ENCODE measurements at regions not wholly inside any gene's neighbourhood (a gene's known extent, or its start where the extent isn't known, plus 50 kb on each side); places are given as distances from the start of the nearest gene placed in this dataset.
"Not testable (repeated sequence)": the region's sequence is repeated elsewhere in the genome, so short reads cannot be mapped to it uniquely, and the experiment has no call there.

DNA sequence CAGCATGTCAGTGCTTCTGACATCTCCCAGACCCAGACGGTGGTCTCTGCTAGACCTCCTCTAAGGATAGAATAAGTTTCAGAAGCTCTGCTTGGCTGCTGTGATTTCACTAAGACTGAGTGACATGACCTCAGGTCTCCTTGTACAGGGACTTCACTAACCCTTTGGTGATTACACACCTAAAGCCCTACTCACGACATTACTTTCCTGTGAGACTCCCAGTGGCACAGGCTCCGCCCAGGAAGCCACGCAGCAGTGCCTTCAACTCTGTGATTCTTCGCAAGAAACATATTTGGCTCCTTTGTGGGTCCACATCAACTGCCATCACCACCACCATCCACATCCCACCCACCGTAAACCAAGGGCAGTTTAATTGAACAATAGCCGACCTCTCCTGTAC is 220.7 kb downstream of the ANKRD36 start:
- H3K36me3 ChIP-seq (ENCODE audit: insufficient read depth, low read length); H3K9ac ChIP-seq (ENCODE audit: low read depth, low read length); H4K20me1 ChIP-seq (ENCODE audit: insufficient read depth, low read length); H3K4me2 ChIP-seq (ENCODE audit: insufficient read depth, low read length); H3K27ac ChIP-seq (ENCODE audit: low read length); H3K4me3 ChIP-seq (ENCODE audit: low read depth in 1 of 2, low read length in 2 of 2); H2AFZ ChIP-seq (ENCODE audit: low read depth, low read length); ATAC-seq (ENCODE audit: insufficient read depth, low read depth); H3K27me3 ChIP-seq (ENCODE audit: insufficient read depth, low read length, poor library complexity); DNase-seq; H3K79me2 ChIP-seq (ENCODE audit: insufficient read depth, low read length); H3K9me3 ChIP-seq (ENCODE audit: insufficient read depth, low read length, severe bottlenecking); H3K4me1 ChIP-seq (ENCODE audit: insufficient read depth, low read length): not testable (repeated sequence)

GRCh38 chr2:97332184-97332583 is 219.2 kb downstream of the ANKRD36 start:
- H3K4me3 ChIP-seq (ENCODE audit: low read depth in 1 of 2, low read length in 2 of 2); H3K79me2 ChIP-seq (ENCODE audit: insufficient read depth, low read length); H3K27me3 ChIP-seq (ENCODE audit: insufficient read depth, low read length, poor library complexity): not testable (repeated sequence)

GRCh38 chr2:97321936-97322713 is 209.2 kb downstream of the ANKRD36 start:
- H3K4me2 ChIP-seq (ENCODE audit: insufficient read depth, low read length); H2AFZ ChIP-seq (ENCODE audit: low read depth, low read length); H3K4me1 ChIP-seq (ENCODE audit: insufficient read depth, low read length); ATAC-seq (ENCODE audit: insufficient read depth, low read depth); H3K9ac ChIP-seq (ENCODE audit: low read depth, low read length); H3K9me3 ChIP-seq (ENCODE audit: insufficient read depth, low read length, severe bottlenecking); H3K79me2 ChIP-seq (ENCODE audit: insufficient read depth, low read length); H3K27me3 ChIP-seq (ENCODE audit: insufficient read depth, low read length, poor library complexity); H4K20me1 ChIP-seq (ENCODE audit: insufficient read depth, low read length); H3K27ac ChIP-seq (ENCODE audit: low read length); H3K36me3 ChIP-seq (ENCODE audit: insufficient read depth, low read length); DNase-seq; H3K4me3 ChIP-seq (ENCODE audit: low read depth in 1 of 2, low read length in 2 of 2): not testable (repeated sequence)

More at GRCh38 chr2:97332184-97332583, 219.2 kb downstream of the ANKRD36 start:
- not testable (repeated sequence) for ATAC-seq (ENCODE audit: insufficient read depth, low read depth); H3K4me1 ChIP-seq (ENCODE audit: insufficient read depth, low read length); H4K20me1 ChIP-seq (ENCODE audit: insufficient read depth, low read length); H2AFZ ChIP-seq (ENCODE audit: low read depth, low read length); H3K36me3 ChIP-seq (ENCODE audit: insufficient read depth, low read length); DNase-seq; H3K27ac ChIP-seq (ENCODE audit: low read length); H3K4me2 ChIP-seq (ENCODE audit: insufficient read depth, low read length); H3K9ac ChIP-seq (ENCODE audit: low read depth, low read length); H3K9me3 ChIP-seq (ENCODE audit: insufficient read depth, low read length, severe bottlenecking)

GRCh38 chr2:97315358-97315757 is 202.4 kb downstream of the ANKRD36 start:
- not testable (repeated sequence) for H3K4me1 ChIP-seq (ENCODE audit: insufficient read depth, low read length); H3K36me3 ChIP-seq (ENCODE audit: insufficient read depth, low read length); H3K4me3 ChIP-seq (ENCODE audit: low read depth in 1 of 2, low read length in 2 of 2); H4K20me1 ChIP-seq (ENCODE audit: insufficient read depth, low read length); H3K27ac ChIP-seq (ENCODE audit: low read length); H3K4me2 ChIP-seq (ENCODE audit: insufficient read depth, low read length); H3K79me2 ChIP-seq (ENCODE audit: insufficient read depth, low read length); ATAC-seq (ENCODE audit: insufficient read depth, low read depth); H2AFZ ChIP-seq (ENCODE audit: low read depth, low read length); H3K9ac ChIP-seq (ENCODE audit: low read depth, low read length); H3K27me3 ChIP-seq (ENCODE audit: insufficient read depth, low read length, poor library complexity); H3K9me3 ChIP-seq (ENCODE audit: insufficient read depth, low read length, severe bottlenecking); DNase-seq

DNA sequence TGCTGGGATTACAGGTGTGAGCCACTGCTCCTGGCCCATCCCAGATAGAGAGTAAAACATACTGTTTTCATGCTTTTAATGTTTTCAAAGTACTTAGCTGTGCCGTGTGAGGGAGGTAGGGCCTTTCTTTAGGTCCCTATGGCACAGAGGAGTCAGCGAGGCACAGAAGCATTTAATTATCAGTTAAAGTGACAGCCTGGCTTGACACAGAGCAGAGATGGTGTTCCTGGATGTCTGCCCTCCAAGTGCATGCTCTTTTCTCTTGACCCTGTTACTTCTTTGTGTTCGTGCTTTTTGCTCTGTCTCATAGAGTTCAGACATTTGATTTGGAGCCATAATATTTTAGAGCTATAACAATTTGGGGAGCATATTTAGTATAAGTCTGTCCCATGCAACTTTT is 199.5 kb downstream of the ANKRD36 start:
- not testable (repeated sequence) for H2AFZ ChIP-seq (ENCODE audit: low read depth, low read length); H3K36me3 ChIP-seq (ENCODE audit: insufficient read depth, low read length); H3K79me2 ChIP-seq (ENCODE audit: insufficient read depth, low read length); DNase-seq; H3K4me1 ChIP-seq (ENCODE audit: insufficient read depth, low read length); H4K20me1 ChIP-seq (ENCODE audit: insufficient read depth, low read length); H3K27ac ChIP-seq (ENCODE audit: low read length); H3K4me2 ChIP-seq (ENCODE audit: insufficient read depth, low read length); H3K9me3 ChIP-seq (ENCODE audit: insufficient read depth, low read length, severe bottlenecking); H3K4me3 ChIP-seq (ENCODE audit: low read depth in 1 of 2, low read length in 2 of 2); H3K9ac ChIP-seq (ENCODE audit: low read depth, low read length); H3K27me3 ChIP-seq (ENCODE audit: insufficient read depth, low read length, poor library complexity); ATAC-seq (ENCODE audit: insufficient read depth, low read depth)

GRCh38 chr2:97305426-97305825 is 192.5 kb downstream of the ANKRD36 start:
- H3K36me3 ChIP-seq (ENCODE audit: insufficient read depth, low read length); H3K4me2 ChIP-seq (ENCODE audit: insufficient read depth, low read length); H3K9me3 ChIP-seq (ENCODE audit: insufficient read depth, low read length, severe bottlenecking); H3K27ac ChIP-seq (ENCODE audit: low read length); ATAC-seq (ENCODE audit: insufficient read depth, low read depth); H2AFZ ChIP-seq (ENCODE audit: low read depth, low read length); H3K9ac ChIP-seq (ENCODE audit: low read depth, low read length); H3K27me3 ChIP-seq (ENCODE audit: insufficient read depth, low read length, poor library complexity); DNase-seq; H3K79me2 ChIP-seq (ENCODE audit: insufficient read depth, low read length); H3K4me3 ChIP-seq (ENCODE audit: low read depth in 1 of 2, low read length in 2 of 2); H3K4me1 ChIP-seq (ENCODE audit: insufficient read depth, low read length); H4K20me1 ChIP-seq (ENCODE audit: insufficient read depth, low read length): not testable (repeated sequence)

GRCh38 chr2:97302881-97303280 is 189.9 kb downstream of the ANKRD36 start:
- not testable (repeated sequence) for H3K27ac ChIP-seq (ENCODE audit: low read length); H3K9me3 ChIP-seq (ENCODE audit: insufficient read depth, low read length, severe bottlenecking); DNase-seq; ATAC-seq (ENCODE audit: insufficient read depth, low read depth); H3K27me3 ChIP-seq (ENCODE audit: insufficient read depth, low read length, poor library complexity); H3K9ac ChIP-seq (ENCODE audit: low read depth, low read length); H4K20me1 ChIP-seq (ENCODE audit: insufficient read depth, low read length); H3K36me3 ChIP-seq (ENCODE audit: insufficient read depth, low read length); H3K79me2 ChIP-seq (ENCODE audit: insufficient read depth, low read length); H2AFZ ChIP-seq (ENCODE audit: low read depth, low read length); H3K4me1 ChIP-seq (ENCODE audit: insufficient read depth, low read length); H3K4me2 ChIP-seq (ENCODE audit: insufficient read depth, low read length); H3K4me3 ChIP-seq (ENCODE audit: low read depth in 1 of 2, low read length in 2 of 2)

GRCh38 chr2:97301771-97302170 is 188.8 kb downstream of the ANKRD36 start:
- H3K9ac ChIP-seq (ENCODE audit: low read depth, low read length); H3K4me2 ChIP-seq (ENCODE audit: insufficient read depth, low read length); H3K27me3 ChIP-seq (ENCODE audit: insufficient read depth, low read length, poor library complexity); H3K27ac ChIP-seq (ENCODE audit: low read length); ATAC-seq (ENCODE audit: insufficient read depth, low read depth); H3K79me2 ChIP-seq (ENCODE audit: insufficient read depth, low read length); H3K9me3 ChIP-seq (ENCODE audit: insufficient read depth, low read length, severe bottlenecking); H3K4me3 ChIP-seq (ENCODE audit: low read depth in 1 of 2, low read length in 2 of 2); DNase-seq; H2AFZ ChIP-seq (ENCODE audit: low read depth, low read length); H3K36me3 ChIP-seq (ENCODE audit: insufficient read depth, low read length); H4K20me1 ChIP-seq (ENCODE audit: insufficient read depth, low read length); H3K4me1 ChIP-seq (ENCODE audit: insufficient read depth, low read length): not testable (repeated sequence)
